ACC112 (cell line): ENCODE measurements at regions not wholly inside any gene's neighbourhood (a gene's known extent, or its start where the extent isn't known, plus 50 kb on each side); places are given as distances from the start of the nearest gene placed in this dataset.
"Not testable (repeated sequence)": the region's sequence is repeated elsewhere in the genome, so short reads cannot be mapped to it uniquely, and the experiment has no call there.

ENCODE experiments used
- H2AFZ ChIP-seq: fragments of 200-600 bp; sonication (generic); one replicate; pipeline ENCODE4 v1.6.0; 2017; ENCODE audit warnings: antibody characterized with exemption, low read length; ENCODE audit not compliant: unreplicated experiment
- H3K27ac ChIP-seq: fragments of 200-600 bp; sonication (generic); 2 replicates; pipeline ENCODE4 v1.5.1; 2014; ENCODE audit warnings: low read depth, mild to moderate bottlenecking, antibody characterized with exemption, low read length, moderate library complexity
- H3K27me3 ChIP-seq: fragments of 200-600 bp; sonication (generic); 2 replicates; pipeline ENCODE4 v1.6.1; 2014; ENCODE audit warnings: mild to moderate bottlenecking, antibody characterized with exemption, low read length, moderate library complexity, mixed read lengths; ENCODE audit not compliant: insufficient read depth
- H3K36me3 ChIP-seq: fragments of 200-600 bp; sonication (generic); 2 replicates; pipeline ENCODE4 v1.6.1; 2016; ENCODE audit warnings: mild to moderate bottlenecking, antibody characterized with exemption, low read length, moderate library complexity, mixed read lengths; ENCODE audit not compliant: insufficient read depth
- H3K4me1 ChIP-seq: fragments of 200-600 bp; sonication (generic); one replicate; pipeline ENCODE4 v1.6.1; 2016; ENCODE audit warnings: low read length, mixed read lengths; ENCODE audit not compliant: insufficient read depth, unreplicated experiment, control insufficient read depth
- H3K4me3 ChIP-seq: fragments of 200-600 bp; sonication (generic); 2 replicates; pipeline ENCODE4 v1.5.1; 2014; ENCODE audit warnings: mild to moderate bottlenecking, low read depth, low read length
- H3K79me2 ChIP-seq: fragments of 200-600 bp; sonication (generic); one replicate; pipeline ENCODE4 v1.6.0; 2016; ENCODE audit warnings: low read length; ENCODE audit not compliant: control insufficient read depth, unreplicated experiment, insufficient read depth

DNA sequence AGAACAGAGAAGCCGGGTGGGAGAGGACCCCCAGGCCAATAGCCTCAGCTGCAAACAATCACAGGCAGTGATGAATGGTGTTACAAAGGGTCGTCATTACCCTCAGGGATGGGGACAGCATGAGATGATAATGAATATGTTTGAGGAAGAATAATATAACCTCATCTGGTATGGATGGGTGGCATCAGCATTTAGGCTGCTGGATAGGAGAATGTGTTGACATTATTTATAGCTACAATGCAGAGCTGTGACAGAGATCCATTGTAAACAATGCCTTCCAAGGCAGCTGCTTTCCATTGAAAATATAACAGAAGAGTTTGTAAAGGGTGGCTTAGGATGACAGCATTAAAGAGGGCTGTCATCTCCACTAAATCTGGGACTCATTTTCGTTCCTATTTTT, 365.5 kb downstream of the KCNN2 start:
- Histone ChIP-seq H3K4me1 (no peaks in the 10 kb centered on the region), H3K79me2 (no peaks in the 10 kb centered on the region)

DNA sequence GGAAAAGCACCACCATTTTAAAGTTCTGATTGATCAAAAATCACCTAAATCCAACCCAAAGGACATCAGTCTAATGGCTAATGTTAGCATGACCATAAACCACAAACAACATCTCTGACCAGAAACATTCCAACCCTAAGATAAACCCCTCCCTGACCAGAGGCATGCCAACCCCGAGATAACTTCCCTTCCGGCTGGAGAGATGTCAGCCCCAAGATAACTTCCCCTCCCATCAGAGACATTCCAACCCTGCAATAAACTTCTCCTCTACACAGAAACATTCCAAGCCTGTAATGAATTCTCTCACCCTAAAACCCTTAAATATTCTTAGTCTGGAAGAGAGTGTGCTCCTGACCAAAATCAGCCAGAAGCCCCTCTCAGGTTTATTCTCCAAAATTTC, 364.3 kb downstream of the KCNN2 start:
- no peaks in the 10 kb centered on the region for H3K27me3 ChIP-seq
- no peak overlapping the region for H3K27ac ChIP-seq
- no peaks in the 10 kb centered on the region for H3K36me3 ChIP-seq
- H3K4me3 ChIP-seq: no peak overlapping the region
- H3K4me1 ChIP-seq: no peaks in the 10 kb centered on the region
- H3K79me2 ChIP-seq: no peaks in the 10 kb centered on the region
- no peak overlapping the region for H2AFZ ChIP-seq

More for the DNA sequence above, 365.5 kb downstream of the KCNN2 start:
- no peak overlapping the region for H2AFZ ChIP-seq
- no peak overlapping the region for H3K4me3 ChIP-seq
- H3K27ac ChIP-seq: no peak overlapping the region
- no peaks in the 10 kb centered on the region for H3K36me3 ChIP-seq
- H3K27me3 ChIP-seq: no peaks in the 10 kb centered on the region

DNA sequence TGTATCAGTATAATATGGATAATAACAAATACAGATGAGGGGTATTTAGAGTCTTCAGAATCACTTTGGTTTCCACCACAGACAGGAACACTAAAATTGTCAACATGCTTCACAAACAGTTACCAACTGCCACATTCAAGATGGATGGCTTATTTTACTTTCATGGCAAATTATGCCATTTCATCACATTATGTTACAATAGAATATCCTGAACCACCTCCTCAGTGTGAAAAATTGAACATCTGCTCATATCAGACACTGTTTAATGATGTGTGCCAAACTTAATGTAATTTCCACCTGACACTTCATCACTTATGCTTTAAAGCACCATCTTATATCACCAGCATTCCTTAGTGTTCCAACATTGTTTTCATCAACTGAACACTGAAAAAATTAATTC, 357.4 kb downstream of the KCNN2 start:
- Histone ChIP-seq H3K27ac (no peak overlapping the region), H2AFZ (no peak overlapping the region), H3K27me3 (no peaks in the 10 kb centered on the region), H3K4me1 (no peaks in the 10 kb centered on the region), H3K36me3 (no peaks in the 10 kb centered on the region), H3K4me3 (no peak overlapping the region), H3K79me2 (no peaks in the 10 kb centered on the region)

DNA sequence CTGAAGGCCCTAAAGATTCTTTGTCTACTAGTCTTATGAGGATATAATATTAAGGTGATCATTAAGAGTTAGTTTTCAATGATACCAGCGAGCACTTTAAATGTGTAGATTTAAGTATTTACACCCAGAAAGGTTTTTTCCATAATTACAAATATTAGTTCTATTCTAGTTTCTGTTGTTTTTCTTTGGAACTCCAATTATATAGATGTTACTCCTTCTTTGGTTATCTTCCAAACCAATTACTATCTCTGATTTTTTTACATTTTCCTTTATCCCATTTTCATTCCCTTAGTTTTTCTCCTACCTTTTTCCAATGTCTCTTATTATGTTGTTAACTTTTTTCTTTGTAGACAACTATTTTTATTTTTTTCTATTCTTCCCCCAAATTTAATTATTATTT, 355.1 kb downstream of the KCNN2 start:
- no peaks in the 10 kb centered on the region for H3K79me2 ChIP-seq
- no peaks in the 10 kb centered on the region for H3K36me3 ChIP-seq
- no peak overlapping the region for H3K27ac ChIP-seq
- H2AFZ ChIP-seq: no peak overlapping the region
- no peak overlapping the region for H3K4me3 ChIP-seq
- no peaks in the 10 kb centered on the region for H3K4me1 ChIP-seq
- no peaks in the 10 kb centered on the region for H3K27me3 ChIP-seq

DNA sequence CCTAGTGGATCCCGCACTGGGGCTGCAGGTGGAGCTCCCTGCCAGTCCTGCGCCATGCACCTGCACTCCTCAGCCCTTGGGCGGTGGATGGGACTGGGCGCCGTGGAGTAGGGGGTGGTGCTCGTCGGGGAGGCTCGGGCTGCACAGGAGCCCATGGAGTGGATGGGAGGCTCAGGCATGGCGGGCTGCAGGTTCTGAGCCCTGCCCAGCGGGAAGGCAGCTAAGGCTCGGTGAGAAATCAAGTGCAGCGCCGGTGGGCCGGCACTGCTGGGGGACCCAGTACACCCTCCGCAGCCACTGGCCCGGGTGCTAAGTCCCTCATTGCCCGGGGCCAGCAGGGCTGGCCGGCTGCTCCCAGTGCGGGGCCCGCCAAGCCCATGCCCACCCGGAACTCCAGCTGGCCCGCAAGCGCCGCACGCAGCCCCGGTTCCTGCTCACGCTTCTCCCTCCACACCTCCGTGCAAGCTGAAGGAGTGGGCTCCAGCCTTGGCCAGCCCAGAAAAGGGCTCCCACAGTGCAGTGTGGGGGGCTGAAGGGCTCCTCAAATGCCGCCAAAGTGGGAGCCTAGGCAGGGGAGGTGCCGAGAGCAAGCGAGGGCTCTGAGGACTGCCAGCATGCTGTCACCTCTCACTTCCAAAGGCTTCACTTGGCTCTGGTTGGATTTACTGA, 342.5 kb downstream of the KCNN2 start:
- H3K27me3 ChIP-seq, H3K79me2 ChIP-seq, H3K27ac ChIP-seq, H3K36me3 ChIP-seq, H3K4me1 ChIP-seq, H3K4me3 ChIP-seq, H2AFZ ChIP-seq: not testable (repeated sequence)

DNA sequence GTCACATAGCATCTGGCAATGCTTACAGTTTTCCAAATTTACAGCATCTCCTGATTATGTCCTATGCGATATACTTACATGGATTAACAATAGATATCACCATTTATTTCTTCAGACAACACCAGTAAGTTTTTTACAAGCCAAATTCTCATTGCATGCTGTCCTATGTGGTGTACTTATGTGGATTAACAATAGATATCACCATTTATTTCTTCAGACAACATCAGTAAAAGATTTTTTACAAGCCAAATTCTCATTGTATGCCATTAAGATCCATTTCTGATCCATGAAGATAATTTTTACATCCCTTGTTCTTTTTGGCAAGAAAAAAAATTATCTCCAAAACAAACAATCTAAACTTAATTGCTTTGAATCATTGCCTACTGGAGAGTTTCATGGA, 340.9 kb downstream of the KCNN2 start:
- Histone ChIP-seq H2AFZ (no peak overlapping the region), H3K79me2 (no peaks in the 10 kb centered on the region), H3K27me3 (no peaks in the 10 kb centered on the region), H3K4me3 (no peak overlapping the region), H3K4me1 (no peaks in the 10 kb centered on the region), H3K27ac (no peak overlapping the region), H3K36me3 (no peaks in the 10 kb centered on the region)

DNA sequence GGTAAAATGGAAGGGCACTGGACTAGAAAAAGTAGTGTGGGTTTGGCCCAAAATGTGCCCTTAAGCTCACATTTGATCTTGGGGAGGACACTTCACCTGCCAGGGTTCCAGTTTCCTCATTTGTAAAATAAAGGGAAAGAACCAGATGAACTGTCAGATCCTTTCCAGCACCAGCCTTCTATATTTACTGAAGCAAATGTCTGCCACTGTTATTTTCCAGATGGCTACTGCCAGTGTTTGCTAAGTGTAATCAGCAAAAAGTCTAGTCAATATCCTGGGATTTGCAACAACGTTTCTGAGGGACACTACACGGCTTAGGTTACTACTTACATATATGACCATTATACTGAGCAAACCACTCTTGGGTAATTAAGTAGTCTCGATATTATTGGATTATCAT, 340.3 kb downstream of the KCNN2 start:
- no peak overlapping the region for H3K27ac ChIP-seq
- no peaks in the 10 kb centered on the region for H3K36me3 ChIP-seq
- no peaks in the 10 kb centered on the region for H3K4me1 ChIP-seq
- no peak overlapping the region for H3K4me3 ChIP-seq
- H3K27me3 ChIP-seq: no peaks in the 10 kb centered on the region
- no peak overlapping the region for H2AFZ ChIP-seq
- H3K79me2 ChIP-seq: no peaks in the 10 kb centered on the region

DNA sequence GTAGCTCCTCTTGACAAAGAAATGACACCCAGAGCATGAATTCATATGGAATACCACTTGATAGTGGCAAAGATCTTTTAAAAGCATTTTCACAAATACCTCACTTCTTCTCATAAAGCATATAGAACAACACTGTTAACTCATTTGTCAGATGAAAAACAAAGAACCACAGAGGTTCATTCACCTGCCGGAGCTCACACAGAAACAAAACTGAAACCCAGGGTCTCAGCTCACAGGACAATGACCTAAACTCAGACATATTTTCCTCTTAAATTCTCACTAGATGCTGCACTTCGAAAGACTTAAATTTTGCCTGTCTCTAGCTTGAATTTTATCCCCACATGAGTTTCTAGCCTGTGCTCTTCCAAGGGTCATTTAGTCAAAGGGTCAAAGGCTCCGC, 339.0 kb downstream of the KCNN2 start:
- H3K4me3 ChIP-seq: no peak overlapping the region
- no peak overlapping the region for H2AFZ ChIP-seq
- no peaks in the 10 kb centered on the region for H3K36me3 ChIP-seq

DNA sequence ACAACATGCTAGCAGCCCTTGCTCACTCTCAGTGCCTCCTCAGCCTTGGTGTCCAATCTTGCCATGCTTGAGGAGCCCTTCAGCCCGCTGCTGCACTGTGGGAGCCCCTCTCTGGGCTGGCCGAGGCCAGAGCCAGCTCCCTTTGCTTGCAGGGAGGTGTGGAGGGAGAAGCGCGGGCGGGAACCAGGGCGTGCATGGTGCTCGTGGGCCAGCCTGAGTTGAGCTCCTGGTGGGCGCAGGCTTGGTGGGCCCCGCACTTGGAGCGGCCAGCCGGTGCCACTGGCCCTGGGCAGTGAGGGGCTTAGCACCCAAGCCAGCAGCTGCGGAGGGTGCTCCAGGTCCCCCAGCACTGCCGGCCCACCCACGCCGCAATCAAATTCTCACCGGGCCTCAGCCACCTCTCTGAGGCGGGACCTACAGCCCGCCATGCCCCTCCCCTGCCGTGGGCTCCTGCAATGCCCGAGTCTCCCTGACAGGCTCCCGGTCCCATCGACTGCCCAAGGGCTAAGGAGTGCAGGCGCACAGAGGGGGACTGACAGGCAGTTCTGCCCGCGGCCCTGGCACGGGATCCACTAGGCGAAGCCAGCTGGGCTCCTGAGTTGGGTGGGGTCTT, 333.5 kb downstream of the KCNN2 start:
- Histone ChIP-seq H3K27me3 (no peaks in the 10 kb centered on the region), H3K79me2 (no peaks in the 10 kb centered on the region), H3K4me3 (no peak overlapping the region), H2AFZ (no peak overlapping the region), H3K36me3 (no peaks in the 10 kb centered on the region), H3K4me1 (no peaks in the 10 kb centered on the region), H3K27ac (no peak overlapping the region)

More for the DNA sequence above, 339.0 kb downstream of the KCNN2 start:
- Histone ChIP-seq H3K27ac (no peak overlapping the region), H3K4me1 (no peaks in the 10 kb centered on the region), H3K79me2 (no peaks in the 10 kb centered on the region), H3K27me3 (no peaks in the 10 kb centered on the region)

DNA sequence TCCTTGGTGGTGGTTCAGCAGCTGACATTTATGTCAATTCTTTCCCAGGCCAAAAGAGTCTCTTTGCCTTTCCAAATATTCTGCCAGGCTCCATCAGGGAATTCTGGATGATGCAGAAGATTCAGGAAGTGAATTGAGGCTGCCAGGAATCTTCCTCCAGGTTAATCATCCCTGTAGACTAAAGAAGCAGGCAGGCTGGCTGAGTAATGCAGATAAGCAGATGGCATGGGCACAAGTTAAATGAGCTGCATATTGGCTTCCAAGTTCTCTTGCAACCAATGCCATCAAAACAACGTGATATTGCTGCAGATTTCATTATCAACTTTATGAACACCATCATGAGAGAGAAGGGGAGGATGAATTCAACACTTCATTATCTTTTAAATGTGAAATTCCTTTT, 324.5 kb downstream of the KCNN2 start:
- no peaks in the 10 kb centered on the region for H3K4me1 ChIP-seq
- no peaks in the 10 kb centered on the region for H3K27me3 ChIP-seq
- H2AFZ ChIP-seq: no peak overlapping the region
- H3K27ac ChIP-seq: no peak overlapping the region
- no peaks in the 10 kb centered on the region for H3K79me2 ChIP-seq
- no peak overlapping the region for H3K4me3 ChIP-seq
- no peaks in the 10 kb centered on the region for H3K36me3 ChIP-seq

DNA sequence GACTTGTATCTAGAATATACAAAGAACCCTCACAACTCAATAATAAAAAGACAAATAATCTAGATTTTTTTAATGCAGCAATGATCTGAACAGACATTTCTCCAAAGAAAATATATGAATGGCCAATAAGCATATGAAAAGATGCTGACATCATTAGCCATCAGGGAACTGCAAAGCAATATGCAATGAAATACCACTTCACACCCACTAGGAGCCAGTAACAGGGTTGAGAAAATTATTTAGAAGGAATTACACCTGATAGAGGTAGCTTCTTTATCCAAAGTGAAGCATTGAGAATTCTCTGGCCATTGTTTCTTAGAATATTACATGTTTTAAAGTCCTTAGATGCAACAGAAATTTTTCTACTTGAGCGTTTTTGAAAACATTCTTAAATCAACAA, 316.9 kb downstream of the KCNN2 start:
- H3K4me1 ChIP-seq: no peaks in the 10 kb centered on the region
- H3K36me3 ChIP-seq: no peaks in the 10 kb centered on the region
- no peak overlapping the region for H2AFZ ChIP-seq
- H3K27ac ChIP-seq: no peak overlapping the region
- H3K4me3 ChIP-seq: no peak overlapping the region
- no peaks in the 10 kb centered on the region for H3K27me3 ChIP-seq
- H3K79me2 ChIP-seq: no peaks in the 10 kb centered on the region
